NOMO-1 treated with DMSO at 0.1 percent for 48 hours (cell line): ENCODE measurements at regions not wholly inside any gene's neighbourhood (a gene's known extent, or its start where the extent isn't known, plus 50 kb on each side); places are given as distances from the start of the nearest gene placed in this dataset.
"Not testable (repeated sequence)": the region's sequence is repeated elsewhere in the genome, so short reads cannot be mapped to it uniquely, and the experiment has no call there.

ENCODE experiments used
- DNase-seq: peaks from one replicate; lab custom pipeline; 2025; ENCODE audit not compliant: unreplicated experiment; lab: John Stamatoyannopoulos, UW

GRCh38 chrX:69431420-69431819 is 72.7 kb upstream of the NALF2 start:
- DNase-seq, result no peak

GRCh38 chrX:69430785-69431184 is 73.3 kb upstream of the NALF2 start:
- DNase-seq, result no peak

GRCh38 chrX:69429339-69430015 is 74.6 kb upstream of the NALF2 start:
- no peak for DNase-seq

- DNase-seq, result no peak
Measured at GRCh38 chrX:69428216-69428615, 75.9 kb upstream of the NALF2 start.

GRCh38 chrX:69424910-69425309 is 79.2 kb upstream of the NALF2 start:
- DNase-seq, result no peak

- DNase-seq, result peak; percentile 1
Measured at GRCh38 chrX:69424161-69424560, 80.0 kb upstream of the NALF2 start.

- DNase-seq, result not testable (repeated sequence)
Measured at GRCh38 chrX:69422208-69422607, 81.9 kb upstream of the NALF2 start.

GRCh38 chrX:69415698-69416097 is 88.4 kb upstream of the NALF2 start:
- DNase-seq, result no peak

GRCh38 chrX:69412661-69413060 is 91.5 kb upstream of the NALF2 start:
- no peak for DNase-seq

GRCh38 chrX:69398881-69399280 is 105.2 kb upstream of the NALF2 start:
- DNase-seq, result no peak

- no peak for DNase-seq
Measured at GRCh38 chrX:69396916-69397315, 107.2 kb upstream of the NALF2 start.

GRCh38 chrX:69395306-69395705 is 108.8 kb upstream of the NALF2 start:
- DNase-seq, result no peak

GRCh38 chrX:69389101-69389501 is 115.0 kb upstream of the NALF2 start:
- DNase-seq, result no peak

- no peak for DNase-seq
Measured at GRCh38 chrX:69388526-69388925, 115.6 kb upstream of the NALF2 start.

GRCh38 chrX:69387567-69388487 is 116.3 kb upstream of the NALF2 start:
- DNase-seq, result peak; percentile 19

- no peak for DNase-seq
Measured at GRCh38 chrX:69386681-69387080, 117.4 kb upstream of the NALF2 start.

GRCh38 chrX:69379412-69379811 is 124.7 kb upstream of the NALF2 start:
- no peak for DNase-seq

- no peak for DNase-seq
Measured at GRCh38 chrX:69374569-69374968, 129.6 kb upstream of the NALF2 start.

- DNase-seq, result no peak
Measured at GRCh38 chrX:69372435-69372834, 131.7 kb upstream of the NALF2 start.

GRCh38 chrX:69371159-69371558 is 133.0 kb upstream of the NALF2 start:
- DNase-seq, result no peak

GRCh38 chrX:69369999-69370398 is 134.1 kb upstream of the NALF2 start:
- DNase-seq, result no peak

- no peak for DNase-seq
Measured at GRCh38 chrX:69366183-69366582, 137.9 kb upstream of the NALF2 start.
